ENCODE measurements at regions not wholly inside any gene's neighbourhood (a gene's known extent, or its start where the extent isn't known, plus 50 kb on each side); places are given as distances from the start of the nearest gene placed in this dataset.

- Histone ChIP-seq H3K9me3 (ENCODE audit: control insufficient read depth, insufficient read depth, low read depth, low read length) (no peaks in the 10 kb centered on the region), H3K36me3 (ENCODE audit: control insufficient read depth in 2 of 2, insufficient read depth in 1 of 2, low read length in 2 of 2) (no peaks in the 10 kb centered on the region), H3K4me3 (ENCODE audit: low read depth, low read length) (no peak overlapping the region), H3K4me1 (ENCODE audit: control insufficient read depth, insufficient read depth, low read length) (no peaks in the 10 kb centered on the region), H3K27ac (ENCODE audit: extremely low read depth, low read depth, low read length) (no peak overlapping the region)
- ChIA-PET CTCF (no interaction called here), POLR2A (no interaction called here)
- TF ChIP-seq ATF2 (tag by site-specific recombination; IDR thresholded peaks at IDR 0.05; ENCODE audit: low read depth) (no peak), TCF7L2 (IDR thresholded peaks at IDR 0.05; ENCODE audit: borderline replicate concordance, low read depth, low read length) (no peak), ZFHX2 (tag by site-specific recombination; conservative IDR thresholded peaks at IDR 0.05) (0 out of 2 replicates have a peak, but pooled peaks have one; percentile 21)
Measured at GRCh38 chr2:198213253-198213652, 408.9 kb downstream of the PLCL1 start.

DNA sequence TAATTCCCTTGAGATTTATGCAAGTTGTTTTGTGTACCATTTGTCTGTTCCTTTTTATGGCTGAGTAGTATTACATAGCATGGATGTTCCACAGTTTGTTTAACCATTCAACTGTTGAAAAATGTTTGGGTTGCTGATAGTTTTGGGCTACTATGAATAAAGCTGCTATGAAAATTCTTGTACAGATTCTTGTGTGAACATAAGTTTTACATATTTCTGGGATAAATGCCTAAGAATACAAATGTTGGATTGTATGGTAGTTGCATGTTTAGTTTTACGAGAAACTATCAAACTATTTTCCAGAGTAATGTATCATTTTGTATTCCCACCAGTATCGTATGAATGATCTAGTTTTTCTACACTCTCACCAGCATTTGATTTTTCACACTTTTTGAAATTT, 407.3 kb downstream of the PLCL1 start:
- Histone ChIP-seq H3K27ac (ENCODE audit: extremely low read depth, low read depth, low read length) (no peak overlapping the region), H3K4me3 (ENCODE audit: low read depth, low read length) (no peak overlapping the region), H3K36me3 (ENCODE audit: control insufficient read depth in 2 of 2, insufficient read depth in 1 of 2, low read length in 2 of 2) (no peaks in the 10 kb centered on the region), H3K9me3 (ENCODE audit: control insufficient read depth, insufficient read depth, low read depth, low read length) (no peaks in the 10 kb centered on the region), H3K4me1 (ENCODE audit: control insufficient read depth, insufficient read depth, low read length) (no peaks in the 10 kb centered on the region)
- TF ChIP-seq ZNF529 (tag by site-specific recombination; IDR thresholded peaks at IDR 0.05; ENCODE audit: insufficient replicate concordance) (no peak), GLIS2 (tag by site-specific recombination; IDR thresholded peaks at IDR 0.05) (no peak), ZNF473 (tag by site-specific recombination; IDR thresholded peaks at IDR 0.05) (no peak), ZNF211 (tag by site-specific recombination; IDR thresholded peaks at IDR 0.05; ENCODE audit: low read depth) (no peak), ZNF555 (tag by site-specific recombination; conservative IDR thresholded peaks at IDR 0.05) (no peak), ZNF48 (tag by site-specific recombination; IDR thresholded peaks at IDR 0.05) (no peak), KLF9 (tag by site-specific recombination; IDR thresholded peaks at IDR 0.05; ENCODE audit: low read depth) (no peak), ZIC2 (tag by site-specific recombination; IDR thresholded peaks at IDR 0.05) (no peak), ZNF138 (tag by site-specific recombination; IDR thresholded peaks at IDR 0.05; ENCODE audit: borderline replicate concordance) (no peak), ZNF175 (tag by site-specific recombination; IDR thresholded peaks at IDR 0.05) (no peak)
- CTCF ChIA-PET = no interaction called here
- POLR2A ChIA-PET = no interaction called here

DNA sequence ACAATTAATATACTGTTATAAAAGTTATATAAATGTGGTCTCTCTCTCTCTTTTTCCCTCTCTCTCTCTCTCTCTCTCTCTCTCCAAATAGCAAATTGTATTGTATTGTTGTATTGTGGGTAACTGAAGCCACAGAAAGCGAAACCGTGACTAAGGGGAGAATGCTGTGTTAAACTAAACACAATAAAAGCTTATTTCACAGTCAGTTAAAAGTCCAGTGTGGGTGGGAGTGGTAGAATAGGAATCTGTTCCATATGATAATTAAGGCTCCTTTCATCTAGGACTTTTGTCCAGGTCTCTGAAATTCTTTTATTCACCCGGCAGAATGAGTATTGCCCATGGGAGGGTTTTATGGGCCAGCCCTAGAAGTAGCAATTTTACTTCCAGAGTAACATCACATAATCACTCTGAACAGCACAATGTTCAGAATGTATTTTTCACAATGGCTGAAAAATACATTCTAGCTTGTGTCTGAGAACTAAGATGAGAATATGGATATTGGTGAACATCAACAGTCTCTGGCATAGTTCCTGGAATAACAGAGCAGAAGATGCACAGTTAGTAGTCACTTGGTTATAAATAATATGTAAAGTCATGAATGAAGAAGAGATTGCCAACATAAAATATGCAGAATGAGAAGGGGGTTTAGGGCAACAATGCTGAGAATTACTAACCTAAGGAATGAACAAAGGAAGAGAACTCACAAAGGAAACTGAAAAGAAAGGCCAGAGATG, 399.1 kb downstream of the PLCL1 start:
- no peaks in the 10 kb centered on the region for H3K4me1 ChIP-seq (ENCODE audit: control insufficient read depth, insufficient read depth, low read length)
- no peak overlapping the region for H3K27ac ChIP-seq (ENCODE audit: extremely low read depth, low read depth, low read length)
- TF ChIP-seq ZSCAN5A (tag by site-specific recombination; IDR thresholded peaks at IDR 0.05) (no peak), ZNF596 (tag by site-specific recombination; IDR thresholded peaks at IDR 0.05) (0 out of 2 replicates have a peak, but pooled peaks have one; percentile 9), ZNF544 (tag by site-specific recombination; IDR thresholded peaks at IDR 0.05) (no peak), ZBTB7A (tag by site-specific recombination; IDR thresholded peaks at IDR 0.05; ENCODE audit: low read depth) (no peak)
- H3K36me3 ChIP-seq (ENCODE audit: control insufficient read depth in 2 of 2, insufficient read depth in 1 of 2, low read length in 2 of 2) = no peaks in the 10 kb centered on the region
- CTCF ChIA-PET = no interaction called here
- POLR2A ChIA-PET = no interaction called here
- H3K9me3 ChIP-seq (ENCODE audit: control insufficient read depth, insufficient read depth, low read depth, low read length) = no peaks in the 10 kb centered on the region
- H3K4me3 ChIP-seq (ENCODE audit: low read depth, low read length) = no peak overlapping the region
